IPS-20b (cell line): ENCODE measurements at regions not wholly inside any gene's neighbourhood (a gene's known extent, or its start where the extent isn't known, plus 50 kb on each side); places are given as distances from the start of the nearest gene placed in this dataset.
"Not testable (repeated sequence)": the region's sequence is repeated elsewhere in the genome, so short reads cannot be mapped to it uniquely, and the experiment has no call there.

Experiments used
- H3K27ac ChIP-seq: one replicate; pipeline ENCODE4 v1.5.1; 2013; ENCODE audit warnings: low read length
- H3K27me3 ChIP-seq: 2 replicates; pipeline ENCODE4 v1.6.1; 2013; ENCODE audit warnings: mild to moderate bottlenecking, low read length, inconsistent platforms; ENCODE audit not compliant: insufficient read depth
- H3K36me3 ChIP-seq: 2 replicates; pipeline ENCODE4 v1.6.1; 2013; ENCODE audit warnings: low read depth, mild to moderate bottlenecking, inconsistent platforms, low read length, moderate library complexity; ENCODE audit not compliant: insufficient read depth
- H3K4me1 ChIP-seq: 2 replicates; pipeline ENCODE4 v1.6.1; 2013; ENCODE audit warnings: mild to moderate bottlenecking, control low read depth, inconsistent platforms, low read length, moderate library complexity; ENCODE audit not compliant: insufficient read depth
- H3K4me3 ChIP-seq: 2 replicates; pipeline ENCODE4 v1.5.1; 2013; ENCODE audit warnings: mild to moderate bottlenecking, low read length, inconsistent platforms
- H3K9ac ChIP-seq: 2 replicates; pipeline ENCODE4 v1.6.1; 2013; ENCODE audit warnings: low read depth, mild to moderate bottlenecking, inconsistent platforms, low read length, moderate library complexity
- H3K9me3 ChIP-seq: 2 replicates; pipeline ENCODE4 v1.6.1; 2013; ENCODE audit warnings: mild to moderate bottlenecking, low read depth, low read length, inconsistent platforms; ENCODE audit not compliant: insufficient read depth

DNA sequence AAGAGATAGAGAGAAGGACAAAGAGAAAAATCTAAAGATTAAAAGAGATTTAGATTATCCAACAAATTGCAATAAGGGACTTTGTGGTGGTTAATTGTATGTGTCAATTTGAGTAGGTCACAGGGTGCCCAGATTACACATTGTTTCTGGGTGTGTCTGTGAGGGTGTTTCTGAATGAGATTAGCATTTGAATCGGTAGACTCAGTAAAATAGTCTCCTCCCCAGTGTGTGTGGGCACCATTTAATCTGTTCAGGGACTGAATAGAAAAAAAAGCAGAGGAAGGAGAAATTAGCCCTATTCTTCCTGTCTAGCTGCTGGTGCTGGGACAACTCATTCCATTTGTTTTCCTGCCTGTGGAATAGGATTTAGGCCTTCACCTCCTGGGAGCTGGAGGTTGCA is 339.8 kb upstream of the EPHA4 start:
- no peak overlapping the region for H3K27ac ChIP-seq
- H3K9me3 ChIP-seq = no peaks in the 10 kb centered on the region
- peak overlapping the region; percentile 10; the same call in 1 of the 2 replicates for H3K4me3 ChIP-seq
- peaks cover 20% of the 10 kb centered on the region; the same call in 1 of the 2 replicates for H3K4me1 ChIP-seq
- H3K9ac ChIP-seq = no peak overlapping the region
- H3K27me3 ChIP-seq = no peaks in the 10 kb centered on the region
- H3K36me3 ChIP-seq = no peaks in the 10 kb centered on the region

DNA sequence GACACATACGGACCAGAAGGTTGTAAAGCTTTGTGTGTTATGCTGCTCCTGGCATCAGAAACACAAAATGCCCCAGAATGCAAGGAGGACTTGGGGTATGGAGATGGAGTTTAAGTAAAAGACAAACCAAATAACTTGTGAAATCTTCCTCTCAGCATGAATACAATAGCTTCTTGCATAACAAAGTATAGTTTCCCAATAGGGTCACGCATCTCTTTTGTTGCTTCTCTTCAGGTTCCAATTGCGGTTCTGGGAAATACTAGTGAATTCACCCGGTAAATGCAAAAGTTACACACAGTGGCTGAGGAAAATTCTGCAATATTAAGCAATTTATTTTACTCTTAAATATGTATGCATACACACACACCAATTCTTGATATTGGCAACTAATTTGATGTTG is 339.2 kb upstream of the EPHA4 start:
- Histone ChIP-seq H3K27me3 (no peaks in the 10 kb centered on the region), H3K4me3 (no peak overlapping the region), H3K9ac (no peak overlapping the region), H3K4me1 (peaks cover 20% of the 10 kb centered on the region; the same call in 1 of the 2 replicates), H3K27ac (no peak overlapping the region), H3K36me3 (no peaks in the 10 kb centered on the region), H3K9me3 (no peaks in the 10 kb centered on the region)

DNA sequence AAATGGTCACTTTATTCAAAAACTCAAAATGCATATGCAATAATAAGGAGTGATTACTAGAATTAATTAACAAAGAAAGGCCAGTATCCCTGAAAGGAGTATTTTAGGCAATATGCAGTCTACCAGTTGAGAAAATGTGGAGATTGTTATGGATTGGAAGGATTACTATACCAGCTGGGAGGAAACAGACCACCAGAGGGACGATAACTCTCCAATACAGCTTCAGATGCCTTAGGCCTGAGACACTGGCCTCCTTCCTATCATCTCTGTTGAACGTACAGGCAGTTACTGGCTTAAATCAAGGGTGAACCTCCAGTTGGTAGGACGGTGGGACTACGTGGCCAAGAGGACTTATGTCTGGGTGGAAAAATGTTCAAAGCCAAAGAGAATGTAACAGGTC is 336.4 kb upstream of the EPHA4 start:
- H3K27ac ChIP-seq = no peak overlapping the region
- H3K9ac ChIP-seq = no peak overlapping the region
- H3K36me3 ChIP-seq = no peaks in the 10 kb centered on the region
- no peak overlapping the region for H3K4me3 ChIP-seq
- H3K27me3 ChIP-seq = no peaks in the 10 kb centered on the region
- no peaks in the 10 kb centered on the region for H3K9me3 ChIP-seq
- peaks cover 11% of the 10 kb centered on the region; the same call in 1 of the 2 replicates for H3K4me1 ChIP-seq

DNA sequence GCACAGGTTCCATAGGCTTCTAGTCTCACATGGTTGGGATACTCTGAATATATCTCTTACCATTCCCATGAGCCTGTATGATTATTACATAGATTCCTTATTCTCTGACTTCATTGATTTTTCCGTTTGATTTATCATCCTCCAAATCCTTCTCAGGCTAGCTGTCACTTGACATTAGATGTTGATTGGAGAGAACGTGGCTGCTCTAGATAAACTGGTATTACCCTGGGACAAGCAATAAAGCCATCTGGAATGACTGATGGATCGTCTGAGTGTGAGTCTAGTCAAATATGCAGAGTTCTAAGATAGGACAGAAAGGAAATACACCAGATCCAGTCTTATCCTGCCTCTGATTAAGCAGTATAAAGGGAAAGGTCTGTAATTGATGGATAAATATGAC is 325.6 kb upstream of the EPHA4 start:
- Histone ChIP-seq H3K36me3 (no peaks in the 10 kb centered on the region), H3K27me3 (no peaks in the 10 kb centered on the region), H3K9ac (no peak overlapping the region), H3K27ac (no peak overlapping the region), H3K9me3 (no peaks in the 10 kb centered on the region; the same call in 1 of the 2 replicates), H3K4me3 (no peak overlapping the region), H3K4me1 (no peaks in the 10 kb centered on the region)

DNA sequence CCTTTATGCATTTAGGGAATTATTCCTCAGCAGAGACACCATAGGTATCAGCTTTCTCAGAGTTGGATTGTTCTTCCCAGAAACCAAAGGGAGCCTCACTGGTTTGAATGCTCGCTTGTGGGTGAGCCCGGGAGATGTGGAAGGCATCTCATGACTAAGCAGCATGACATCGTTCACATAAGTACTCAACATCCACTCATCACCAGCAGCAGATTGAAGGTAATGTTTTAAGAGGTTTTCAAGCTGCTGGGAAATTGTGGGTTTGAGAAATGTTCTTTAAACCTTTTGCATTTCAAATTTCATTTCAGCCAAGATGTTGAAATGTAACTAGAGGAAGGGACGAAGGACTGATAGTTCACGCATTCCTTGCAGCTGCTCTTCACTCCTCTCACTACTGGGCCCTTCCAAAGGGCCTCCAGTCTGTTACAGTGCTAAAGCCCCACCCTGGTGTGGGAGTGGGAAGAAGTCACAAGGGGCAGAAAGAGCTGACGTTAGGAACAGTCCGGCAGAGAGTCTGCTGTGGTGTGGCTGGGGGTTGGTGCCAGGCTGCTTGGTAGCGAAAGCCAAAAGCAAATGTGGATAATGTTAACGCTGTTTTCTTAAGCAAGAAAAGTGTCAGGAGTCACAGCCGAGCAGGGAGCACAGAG is 324.5 kb upstream of the EPHA4 start:
- H3K9ac ChIP-seq = no peak overlapping the region
- no peaks in the 10 kb centered on the region for H3K4me1 ChIP-seq
- no peaks in the 10 kb centered on the region for H3K36me3 ChIP-seq
- no peak overlapping the region for H3K27ac ChIP-seq
- H3K4me3 ChIP-seq = no peak overlapping the region
- H3K27me3 ChIP-seq = no peaks in the 10 kb centered on the region
- no peaks in the 10 kb centered on the region; the same call in 1 of the 2 replicates for H3K9me3 ChIP-seq

DNA sequence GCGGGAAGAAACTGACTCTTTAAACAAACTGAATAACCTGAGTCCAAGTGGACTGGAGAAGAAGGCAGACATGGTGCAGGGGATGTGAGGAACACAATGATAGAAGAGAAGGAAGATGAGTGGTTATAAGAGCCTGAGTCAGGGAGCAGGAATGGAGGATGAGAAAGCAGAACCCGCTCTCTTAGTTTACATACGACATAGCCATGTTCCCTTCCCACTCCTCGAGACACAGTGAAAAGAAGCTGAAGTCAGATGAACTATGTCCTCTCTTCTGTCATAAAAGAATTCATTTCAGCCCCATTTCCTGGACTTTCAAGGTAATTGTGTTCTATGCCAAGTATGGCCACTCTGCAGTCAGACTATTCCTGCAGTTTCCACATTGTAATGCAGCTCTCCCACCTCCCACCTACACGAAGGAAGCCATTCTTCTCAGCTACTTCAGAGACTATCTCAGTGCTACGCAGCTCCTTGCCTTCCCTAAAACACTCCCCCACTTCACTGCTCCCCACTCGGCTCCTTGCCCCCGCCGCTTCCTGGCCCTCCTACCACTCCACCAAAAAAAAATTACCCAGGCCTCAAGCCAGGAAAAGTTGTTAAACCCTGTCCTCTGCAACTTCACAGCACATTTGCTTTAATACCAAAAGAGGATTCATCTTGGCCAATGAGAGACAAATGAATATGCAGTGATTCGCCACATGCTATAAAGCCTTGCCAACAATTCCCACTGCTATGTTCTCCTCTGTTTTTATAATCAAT is 323.4 kb upstream of the EPHA4 start:
- Histone ChIP-seq H3K27me3 (no peaks in the 10 kb centered on the region), H3K4me1 (no peaks in the 10 kb centered on the region), H3K9me3 (no peaks in the 10 kb centered on the region; the same call in 1 of the 2 replicates), H3K27ac (no peak overlapping the region), H3K9ac (no peak overlapping the region), H3K4me3 (no peak overlapping the region), H3K36me3 (no peaks in the 10 kb centered on the region)

DNA sequence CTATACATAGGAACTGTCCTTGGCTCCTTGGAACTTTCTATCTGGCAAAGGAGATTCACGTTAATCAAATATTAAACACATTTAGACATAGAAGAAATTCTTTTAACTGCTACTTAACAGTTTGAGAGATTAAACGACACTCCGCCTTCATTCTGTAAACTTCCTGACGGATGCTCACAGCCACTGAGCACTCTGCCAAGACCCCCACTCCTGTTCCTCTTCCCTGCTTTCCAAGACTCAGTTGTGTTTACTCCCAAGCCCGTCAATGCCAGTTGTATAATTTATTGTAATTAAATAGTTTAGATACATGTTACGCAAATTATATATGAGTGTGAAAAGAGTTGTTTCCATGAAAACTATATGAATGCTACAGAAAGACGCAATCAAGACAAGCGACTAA is 321.4 kb upstream of the EPHA4 start:
- no peak overlapping the region for H3K9ac ChIP-seq
- H3K4me1 ChIP-seq = peaks cover 4% of the 10 kb centered on the region; the same call in 1 of the 2 replicates
- H3K9me3 ChIP-seq = no peaks in the 10 kb centered on the region; the same call in 1 of the 2 replicates
- no peaks in the 10 kb centered on the region for H3K36me3 ChIP-seq
- H3K27ac ChIP-seq = no peak overlapping the region
- H3K27me3 ChIP-seq = no peaks in the 10 kb centered on the region
- no peak overlapping the region for H3K4me3 ChIP-seq

DNA sequence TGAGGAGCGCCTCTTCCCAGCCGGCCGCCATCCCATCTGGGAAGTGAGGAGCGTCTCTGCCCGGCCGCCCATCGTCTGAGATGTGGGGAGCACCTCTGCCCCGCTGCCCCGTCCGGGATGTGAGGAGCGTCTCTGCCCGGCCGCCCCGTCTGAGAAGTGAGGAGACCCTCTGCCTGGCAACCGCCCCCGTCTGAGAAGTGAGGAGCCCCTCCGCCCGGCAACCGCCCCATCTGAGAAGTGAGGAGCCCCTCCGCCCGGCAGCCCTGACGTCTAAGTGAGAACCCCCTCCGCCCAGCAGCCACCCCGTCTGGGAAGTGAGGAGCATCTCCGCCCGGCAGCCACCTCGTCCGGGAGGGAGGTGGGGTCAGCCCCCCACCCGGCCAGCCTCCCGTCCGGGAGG is 319.9 kb upstream of the EPHA4 start:
- H3K4me1 ChIP-seq, H3K9me3 ChIP-seq, H3K9ac ChIP-seq, H3K27ac ChIP-seq, H3K27me3 ChIP-seq, H3K36me3 ChIP-seq, H3K4me3 ChIP-seq: not testable (repeated sequence)

DNA sequence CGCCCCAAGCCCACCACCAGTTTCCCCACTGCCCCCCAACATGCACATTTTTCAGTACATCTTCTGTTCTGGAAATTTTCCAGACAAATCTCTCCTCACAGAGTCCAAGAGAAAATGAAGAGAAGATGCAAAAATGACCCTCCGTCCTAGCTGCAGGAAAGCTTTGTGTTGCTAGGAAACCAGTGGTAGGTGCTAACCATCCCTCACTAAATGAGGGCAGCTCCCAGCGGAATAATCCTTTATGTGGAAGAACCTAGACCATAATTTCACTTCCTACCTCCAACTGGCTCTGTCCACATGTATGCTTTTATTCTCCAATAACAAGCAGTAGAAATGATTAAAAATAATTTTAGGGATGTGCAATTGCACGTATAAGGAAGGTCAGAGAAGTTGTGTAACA is 311.9 kb upstream of the EPHA4 start:
- H3K9me3 ChIP-seq = no peaks in the 10 kb centered on the region
- H3K9ac ChIP-seq = no peak overlapping the region
- H3K4me3 ChIP-seq = no peak overlapping the region
- no peaks in the 10 kb centered on the region for H3K36me3 ChIP-seq
- no peak overlapping the region for H3K27ac ChIP-seq
- no peaks in the 10 kb centered on the region for H3K27me3 ChIP-seq
- H3K4me1 ChIP-seq = peaks cover under 1% of the 10 kb centered on the region; the same call in 1 of the 2 replicates

DNA sequence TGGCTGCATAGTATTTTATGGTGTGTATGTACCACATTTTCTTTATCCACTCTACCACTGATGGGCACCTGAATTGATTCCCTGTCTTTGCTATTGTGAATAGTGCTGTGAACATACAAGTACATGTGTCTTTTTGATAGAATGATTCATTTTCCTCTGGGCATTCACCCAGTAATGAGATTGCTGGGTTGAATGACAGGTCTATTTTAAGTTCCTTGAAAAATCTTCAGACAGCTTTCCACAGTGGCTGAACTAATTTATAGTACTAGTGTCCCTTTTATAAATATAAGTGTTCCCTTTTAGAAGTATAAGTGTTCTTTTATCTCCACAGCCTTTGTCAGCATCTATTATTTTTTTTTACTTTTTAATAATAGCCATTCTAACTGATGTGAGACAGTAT is 303.9 kb upstream of the EPHA4 start:
- Histone ChIP-seq H3K36me3 (no peaks in the 10 kb centered on the region), H3K4me1 (no peaks in the 10 kb centered on the region), H3K27ac (no peak overlapping the region), H3K9ac (no peak overlapping the region), H3K4me3 (no peak overlapping the region), H3K27me3 (no peaks in the 10 kb centered on the region), H3K9me3 (peaks cover 4% of the 10 kb centered on the region; the same call in 1 of the 2 replicates)

DNA sequence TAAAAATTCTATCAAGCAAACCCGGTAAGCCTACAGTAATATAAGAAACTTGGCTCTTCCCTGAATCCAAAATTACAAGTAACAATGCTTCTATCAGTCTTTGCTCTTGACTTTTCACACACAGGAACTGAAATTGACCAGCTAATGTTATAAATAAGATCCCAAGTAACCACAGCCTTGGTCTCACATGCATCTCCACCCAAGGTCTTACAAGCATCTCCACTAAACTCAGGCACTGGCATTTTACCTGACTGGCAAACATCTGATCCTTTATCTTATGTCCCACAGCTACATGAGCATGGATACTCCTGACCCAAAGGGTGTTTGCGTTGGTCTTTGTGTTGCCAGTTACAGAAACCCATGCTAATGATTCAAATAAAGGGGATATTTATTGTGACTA is 302.3 kb upstream of the EPHA4 start:
- no peak overlapping the region for H3K9ac ChIP-seq
- H3K27me3 ChIP-seq = no peaks in the 10 kb centered on the region
- H3K36me3 ChIP-seq = no peaks in the 10 kb centered on the region
- H3K27ac ChIP-seq = no peak overlapping the region
- peaks cover 4% of the 10 kb centered on the region; the same call in 1 of the 2 replicates for H3K9me3 ChIP-seq
- H3K4me1 ChIP-seq = no peaks in the 10 kb centered on the region
- H3K4me3 ChIP-seq = no peak overlapping the region

DNA sequence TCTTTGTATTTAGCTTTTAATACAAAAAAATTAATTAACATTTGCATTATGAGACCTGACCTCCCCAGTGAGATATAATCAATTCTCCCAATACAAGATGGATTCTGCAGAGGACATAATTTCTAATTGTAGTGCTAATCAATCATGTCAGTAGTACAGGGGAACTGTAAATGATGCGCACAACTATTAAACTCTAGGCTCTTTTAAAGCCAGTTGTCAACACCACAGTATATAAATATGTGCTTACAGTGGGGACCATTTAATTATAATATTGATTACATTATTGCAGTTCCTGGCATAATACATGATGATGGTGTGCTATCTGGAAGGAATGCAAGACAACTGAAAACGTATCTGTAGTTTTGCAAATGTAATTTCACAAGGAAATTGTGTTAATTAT is 285.6 kb upstream of the EPHA4 start:
- no peak overlapping the region for H3K27ac ChIP-seq
- H3K9ac ChIP-seq = no peak overlapping the region
- no peaks in the 10 kb centered on the region for H3K27me3 ChIP-seq
- no peaks in the 10 kb centered on the region for H3K9me3 ChIP-seq
- no peak overlapping the region for H3K4me3 ChIP-seq
- H3K4me1 ChIP-seq = no peaks in the 10 kb centered on the region
- no peaks in the 10 kb centered on the region for H3K36me3 ChIP-seq
